ENCODE measurements at regions not wholly inside any gene's neighbourhood (a gene's known extent, or its start where the extent isn't known, plus 50 kb on each side); places are given as distances from the start of the nearest gene placed in this dataset.
A peak's percentile ranks its signal among the peaks of the same experiment; 100 is the strongest.

- DNase-seq (ENCODE audit: low spot score in 2 of 2): no peak
- intact Hi-C loops (cut with DNase I): no loop called here
- TF ChIP-seq, protein P1, sequence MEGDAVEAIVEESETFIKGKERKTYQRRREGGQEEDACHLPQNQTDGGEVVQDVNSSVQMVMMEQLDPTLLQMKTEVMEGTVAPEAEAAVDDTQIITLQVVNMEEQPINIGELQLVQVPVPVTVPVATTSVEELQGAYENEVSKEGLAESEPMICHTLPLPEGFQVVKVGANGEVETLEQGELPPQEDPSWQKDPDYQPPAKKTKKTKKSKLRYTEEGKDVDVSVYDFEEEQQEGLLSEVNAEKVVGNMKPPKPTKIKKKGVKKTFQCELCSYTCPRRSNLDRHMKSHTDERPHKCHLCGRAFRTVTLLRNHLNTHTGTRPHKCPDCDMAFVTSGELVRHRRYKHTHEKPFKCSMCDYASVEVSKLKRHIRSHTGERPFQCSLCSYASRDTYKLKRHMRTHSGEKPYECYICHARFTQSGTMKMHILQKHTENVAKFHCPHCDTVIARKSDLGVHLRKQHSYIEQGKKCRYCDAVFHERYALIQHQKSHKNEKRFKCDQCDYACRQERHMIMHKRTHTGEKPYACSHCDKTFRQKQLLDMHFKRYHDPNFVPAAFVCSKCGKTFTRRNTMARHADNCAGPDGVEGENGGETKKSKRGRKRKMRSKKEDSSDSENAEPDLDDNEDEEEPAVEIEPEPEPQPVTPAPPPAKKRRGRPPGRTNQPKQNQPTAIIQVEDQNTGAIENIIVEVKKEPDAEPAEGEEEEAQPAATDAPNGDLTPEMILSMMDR (IDR thresholded peaks at IDR 0.05): peak; percentile 7 to 57 (median 47)
- H3K9me3 ChIP-seq: no peaks in the 10 kb centered on the region
- H3K4me3 ChIP-seq: no peak overlapping the region
- H3K4me1 ChIP-seq: no peaks in the 10 kb centered on the region
- H3K27me3 ChIP-seq: no peaks in the 10 kb centered on the region
- H3K27ac ChIP-seq: no peak overlapping the region
- H3K36me3 ChIP-seq: no peaks in the 10 kb centered on the region
Measured at GRCh38 chr14:22084393-22085281, 411.0 kb upstream of the OR4E1 start.

GRCh38 chr14:22081337-22081736 is 407.7 kb upstream of the OR4E1 start:
- TF ChIP-seq, protein P1 (IDR thresholded peaks at IDR 0.05): no peak
- intact Hi-C loops (cut with DNase I): no loop called here
- no peak overlapping the region for H3K27ac ChIP-seq
- no peaks in the 10 kb centered on the region for H3K36me3 ChIP-seq
- no peaks in the 10 kb centered on the region for H3K4me1 ChIP-seq
- no peak overlapping the region for H3K4me3 ChIP-seq
- H3K9me3 ChIP-seq: no peaks in the 10 kb centered on the region
- no peak for DNase-seq (ENCODE audit: low spot score in 2 of 2)
- H3K27me3 ChIP-seq: no peaks in the 10 kb centered on the region

- intact Hi-C loops (cut with DNase I): no loop called here
- Histone ChIP-seq H3K36me3 (no peaks in the 10 kb centered on the region), H3K4me1 (no peaks in the 10 kb centered on the region), H3K4me3 (no peak overlapping the region), H3K27ac (no peak overlapping the region), H3K27me3 (no peaks in the 10 kb centered on the region), H3K9me3 (no peaks in the 10 kb centered on the region)
- TF ChIP-seq, protein P1 (IDR thresholded peaks at IDR 0.05): no peak
- no peak for DNase-seq (ENCODE audit: low spot score in 2 of 2)
Measured at GRCh38 chr14:22079766-22080165, 406.1 kb upstream of the OR4E1 start.

- Histone ChIP-seq H3K27me3 (no peaks in the 10 kb centered on the region), H3K4me1 (no peaks in the 10 kb centered on the region), H3K27ac (no peak overlapping the region), H3K36me3 (no peaks in the 10 kb centered on the region), H3K9me3 (peaks cover 0 to 4% of the 10 kb centered on the region in 2 donors), H3K4me3 (no peak overlapping the region)
- TF ChIP-seq, protein P1 (IDR thresholded peaks at IDR 0.05): no peak
- DNase-seq (ENCODE audit: low spot score in 2 of 2): no peak
- intact Hi-C loops (cut with DNase I): no loop called here
Measured at GRCh38 chr14:22073801-22074200, 400.2 kb upstream of the OR4E1 start.

GRCh38 chr14:22071006-22071405 is 397.4 kb upstream of the OR4E1 start:
- intact Hi-C loops (cut with DNase I): no loop called here
- Histone ChIP-seq H3K4me3 (no peak overlapping the region), H3K27ac (no peak overlapping the region), H3K9me3 (peaks cover 0 to 4% of the 10 kb centered on the region in 2 donors), H3K4me1 (no peaks in the 10 kb centered on the region), H3K36me3 (no peaks in the 10 kb centered on the region), H3K27me3 (no peaks in the 10 kb centered on the region)
- no peak for DNase-seq (ENCODE audit: low spot score in 2 of 2)
- TF ChIP-seq, protein P1 (IDR thresholded peaks at IDR 0.05): no peak

Measured in ascending aorta (tissue), 2 donors.